ENCODE measurements at regions not wholly inside any gene's neighbourhood (a gene's known extent, or its start where the extent isn't known, plus 50 kb on each side); places are given as distances from the start of the nearest gene placed in this dataset.

- TF ChIP-seq CTCF (optimal IDR thresholded peaks at IDR 0.05 in 1 of 3, IDR thresholded peaks at IDR 0.05 in 1 of 3, conservative IDR thresholded peaks at IDR 0.05 in 1 of 3; ENCODE audit: extremely low read depth in 1 of 3, insufficient read depth in 2 of 3, low read length in 3 of 3) (no peak), EZH2 (IDR thresholded peaks at IDR 0.05; ENCODE audit: low read length) (no peak)
Observed at GRCh38 chr1:213658457-213658856, 329.3 kb upstream of the PROX1 start.
